ENCODE measurements at regions not wholly inside any gene's neighbourhood (a gene's known extent, or its start where the extent isn't known, plus 50 kb on each side); places are given as distances from the start of the nearest gene placed in this dataset.

DNA sequence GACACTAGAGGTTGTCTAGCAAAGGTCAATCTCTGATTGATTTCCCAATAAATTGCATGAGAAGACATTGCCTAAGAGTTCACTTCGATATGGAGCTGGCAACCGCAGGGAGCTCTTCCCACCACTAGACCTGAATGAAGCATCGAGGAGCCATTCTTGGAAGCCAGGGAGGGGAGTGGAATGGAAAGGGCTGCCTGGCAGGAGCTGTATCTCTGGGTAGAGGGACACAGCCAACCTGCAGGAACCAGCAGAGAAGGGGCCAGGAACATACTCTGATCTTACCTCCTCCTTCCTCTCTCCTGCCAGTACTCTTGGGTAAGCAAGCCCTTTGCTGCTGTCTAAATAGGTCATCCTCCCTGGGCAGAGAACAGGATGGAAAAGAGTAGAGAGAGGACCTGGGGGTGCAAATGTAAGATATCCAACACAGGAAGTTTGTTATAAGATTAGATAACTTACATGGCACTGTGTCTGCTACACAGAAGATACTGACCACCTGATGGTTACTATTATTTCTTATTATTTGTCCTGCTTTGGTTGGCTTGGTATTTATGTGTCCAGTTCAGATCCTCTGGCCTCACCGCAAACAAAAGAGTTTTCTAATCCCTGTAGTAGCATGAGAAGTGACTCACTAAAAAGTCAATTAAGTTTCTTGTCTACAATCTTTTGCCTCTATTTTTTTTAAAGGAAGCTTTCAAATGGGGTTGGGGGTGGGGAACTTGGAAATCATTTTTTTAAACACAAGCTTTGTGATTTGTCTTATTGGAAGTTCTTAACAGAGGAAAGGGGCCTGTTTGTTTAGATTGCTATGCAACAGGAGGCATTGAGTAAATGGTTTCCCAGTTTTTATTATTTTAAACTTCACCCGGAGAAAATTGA is 156.7 kb upstream of the TSC22D2 start:
- TF ChIP-seq POLR2A (IDR thresholded peaks at IDR 0.05; ENCODE audit: extremely low read depth, insufficient read length) (no peak), MYC (IDR thresholded peaks at IDR 0.05; ENCODE audit: low read depth, low read length) (no peak)
- TF ChIP-seq, protein P1, sequence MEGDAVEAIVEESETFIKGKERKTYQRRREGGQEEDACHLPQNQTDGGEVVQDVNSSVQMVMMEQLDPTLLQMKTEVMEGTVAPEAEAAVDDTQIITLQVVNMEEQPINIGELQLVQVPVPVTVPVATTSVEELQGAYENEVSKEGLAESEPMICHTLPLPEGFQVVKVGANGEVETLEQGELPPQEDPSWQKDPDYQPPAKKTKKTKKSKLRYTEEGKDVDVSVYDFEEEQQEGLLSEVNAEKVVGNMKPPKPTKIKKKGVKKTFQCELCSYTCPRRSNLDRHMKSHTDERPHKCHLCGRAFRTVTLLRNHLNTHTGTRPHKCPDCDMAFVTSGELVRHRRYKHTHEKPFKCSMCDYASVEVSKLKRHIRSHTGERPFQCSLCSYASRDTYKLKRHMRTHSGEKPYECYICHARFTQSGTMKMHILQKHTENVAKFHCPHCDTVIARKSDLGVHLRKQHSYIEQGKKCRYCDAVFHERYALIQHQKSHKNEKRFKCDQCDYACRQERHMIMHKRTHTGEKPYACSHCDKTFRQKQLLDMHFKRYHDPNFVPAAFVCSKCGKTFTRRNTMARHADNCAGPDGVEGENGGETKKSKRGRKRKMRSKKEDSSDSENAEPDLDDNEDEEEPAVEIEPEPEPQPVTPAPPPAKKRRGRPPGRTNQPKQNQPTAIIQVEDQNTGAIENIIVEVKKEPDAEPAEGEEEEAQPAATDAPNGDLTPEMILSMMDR (IDR thresholded peaks at IDR 0.05; ENCODE audit: low read depth, low read length) = no peak

Data from NB4 (cell line).